ENCODE measurements at regions not wholly inside any gene's neighbourhood (a gene's known extent, or its start where the extent isn't known, plus 50 kb on each side); places are given as distances from the start of the nearest gene placed in this dataset.

DNA sequence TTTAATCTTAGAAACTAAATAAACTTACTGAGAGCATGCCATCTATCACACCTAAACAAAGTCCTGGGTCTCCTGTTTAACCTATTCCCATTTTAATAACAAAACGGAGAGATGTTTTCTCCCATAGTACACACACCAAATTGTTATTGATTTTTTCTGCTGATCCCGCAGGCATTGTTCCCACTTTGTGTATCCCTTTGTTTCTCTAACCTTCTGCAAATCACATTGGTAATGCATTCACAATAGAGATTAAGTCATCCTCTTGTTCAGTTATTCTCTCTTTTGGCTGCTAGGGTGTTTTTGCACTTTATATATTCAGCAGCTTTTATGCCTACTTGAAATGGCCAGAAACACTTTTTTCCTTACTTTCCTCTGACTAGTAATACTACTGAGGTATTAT lies 1071.9 kb upstream of the CDH2 start:
- TF ChIP-seq CTCF (IDR thresholded peaks at IDR 0.05) (no peak), ZFX (IDR thresholded peaks at IDR 0.05; ENCODE audit: borderline replicate concordance) (no peak)
